GM23338 (cell line): ENCODE measurements at regions not wholly inside any gene's neighbourhood (a gene's known extent, or its start where the extent isn't known, plus 50 kb on each side); places are given as distances from the start of the nearest gene placed in this dataset.

Experiments used
- ATAC-seq: fragments of 200-7000 bp; cut with Tn5 transposase; 3 replicates; pipeline ENCODE4 v1.9.1; 2020
- DNase-seq: peaks from one replicate; pipeline ENCODE4 v3.0.0-alpha.2; 2015; ENCODE audit warnings: low spot score
- H2AFZ ChIP-seq: fragments of 200-600 bp; sonication (generic); 2 replicates; pipeline ENCODE4 v1.8.0; 2016; ENCODE audit warnings: antibody characterized with exemption, mild to moderate bottlenecking, moderate library complexity
- H3F3A ChIP-seq: fragments of 200-600 bp; sonication (generic); replicated peaks from 2 replicates; pipeline ENCODE4 v1.8.0; 2017; ENCODE audit warnings: antibody characterized with exemption, mixed run types, low read depth
- H3K27ac ChIP-seq: fragments of 200-600 bp; sonication (generic); 2 replicates; pipeline ENCODE4 v1.6.1; 2016; ENCODE audit warnings: low read depth
- H3K27me3 ChIP-seq: fragments of 200-600 bp; sonication (generic); 2 replicates; pipeline ENCODE4 v1.8.0; 2016; ENCODE audit warnings: mild to moderate bottlenecking, mixed run types, moderate library complexity; ENCODE audit not compliant: insufficient read depth
- H3K36me3 ChIP-seq: fragments of 200-600 bp; sonication (generic); 2 replicates; pipeline ENCODE4 v1.8.0; 2016; ENCODE audit warnings: mild to moderate bottlenecking; ENCODE audit not compliant: insufficient read depth
- H3K4me1 ChIP-seq: fragments of 200-600 bp; sonication (generic); 2 replicates; pipeline ENCODE4 v1.8.0; 2016; ENCODE audit warnings: mild to moderate bottlenecking, moderate library complexity; ENCODE audit not compliant: insufficient read depth
- H3K4me2 ChIP-seq: fragments of 200-600 bp; sonication (generic); 2 replicates; pipeline ENCODE4 v1.7.1; 2017; ENCODE audit warnings: mixed run types
- H3K4me3 ChIP-seq: fragments of 200-600 bp; sonication (generic); 2 replicates; pipeline ENCODE4 v1.6.1; 2016; ENCODE audit warnings: mixed run types
- H3K79me2 ChIP-seq: fragments of 200-600 bp; sonication (generic); replicated peaks from 2 replicates; pipeline ENCODE4 v1.8.0; 2017; ENCODE audit warnings: mild to moderate bottlenecking; ENCODE audit not compliant: insufficient read depth
- H3K9me2 ChIP-seq: fragments of 200-600 bp; sonication (generic); 2 replicates; pipeline ENCODE4 v1.8.0; 2017; ENCODE audit not compliant: insufficient read depth
- H4K20me1 ChIP-seq: fragments of 200-600 bp; sonication (generic); replicated peaks from 2 replicates; pipeline ENCODE4 v1.8.0; 2017; ENCODE audit warnings: mild to moderate bottlenecking; ENCODE audit not compliant: insufficient read depth
- H3K27ac Mint-ChIP-seq: 2 replicates; pipeline ENCODE4 v1.8.0; 2020; ENCODE audit warnings: inconsistent platforms, mild to moderate bottlenecking, moderate library complexity, mixed read lengths
- H3K27me3 Mint-ChIP-seq: 3 replicates; pipeline ENCODE4 v1.8.0; 2022; ENCODE audit warnings: low read depth, mild to moderate bottlenecking, moderate library complexity, mixed read lengths, inconsistent platforms; ENCODE audit not compliant: insufficient read depth, poor library complexity
- H3K36me3 Mint-ChIP-seq: 3 replicates; pipeline ENCODE4 v1.8.0; 2021; ENCODE audit warnings: low read depth, mild to moderate bottlenecking, inconsistent platforms, moderate library complexity, mixed read lengths
- H3K4me1 Mint-ChIP-seq: 3 replicates; pipeline ENCODE4 v1.8.0; 2020; ENCODE audit warnings: mild to moderate bottlenecking, inconsistent platforms, mixed read lengths
- H3K4me3 Mint-ChIP-seq: 3 replicates; pipeline ENCODE4 v1.8.0; 2021; ENCODE audit warnings: moderate library complexity, mild to moderate bottlenecking, inconsistent platforms, mixed read lengths
- H3K9me3 Mint-ChIP-seq: 3 replicates; pipeline ENCODE4 v1.8.0; 2020; ENCODE audit warnings: moderate library complexity, mild to moderate bottlenecking, inconsistent platforms, mixed read lengths
- CREB1 ChIP-seq: fragments of 250-450 bp; sonication (Bioruptor Pico); IDR thresholded peaks from 2 replicates; pipeline ENCODE4 v1.5.0; 2020; ENCODE audit warnings: low read depth, mild to moderate bottlenecking, moderate library complexity
- EZH2phosphoT487 ChIP-seq: fragments of 200-600 bp; sonication (generic); IDR thresholded peaks from one replicate; pipeline ENCODE4 v1.8.1; 2018; ENCODE audit warnings: antibody characterized with exemption; ENCODE audit not compliant: unreplicated experiment
- JUNB ChIP-seq: IDR thresholded peaks from one replicate; pipeline ENCODE4 v1.6.1; 2016; ENCODE audit warnings: antibody characterized with exemption; ENCODE audit not compliant: unreplicated experiment
- NANOG ChIP-seq: IDR thresholded peaks from 2 replicates; pipeline ENCODE4 v1.6.1; 2016; ENCODE audit warnings: antibody characterized with exemption, borderline replicate concordance
- POLR2AphosphoS5 ChIP-seq: IDR thresholded peaks from 2 replicates; pipeline ENCODE4 v1.6.1; 2016; ENCODE audit warnings: antibody characterized with exemption, low read depth
- STAT1 ChIP-seq: IDR thresholded peaks from one replicate; pipeline ENCODE4 v1.6.1; 2016; ENCODE audit warnings: antibody characterized with exemption; ENCODE audit not compliant: unreplicated experiment
- ZNF331 ChIP-seq: fragments of 250-450 bp; sonication (Bioruptor Pico); IDR thresholded peaks from 2 replicates; pipeline ENCODE4 v1.5.0; 2020; ENCODE audit warnings: low read depth, mild to moderate bottlenecking, moderate library complexity
- TF ChIP-seq, protein P1 (sequence below): IDR thresholded peaks from 2 replicates; pipeline ENCODE4 v1.6.1; 2016; ENCODE audit warnings: antibody characterized with exemption
- TF ChIP-seq, protein P2 (sequence below): IDR thresholded peaks from one replicate; pipeline ENCODE4 v1.6.1; 2018; ENCODE audit warnings: antibody characterized with exemption; ENCODE audit not compliant: unreplicated experiment
- TF ChIP-seq, protein P3 (sequence below), 2 experiments: fragments of 200-600 bp in 1 of 2; sonication (generic) in 1 of 2; conservative IDR thresholded peaks; 2 replicates each; pipeline versions ENCODE4 v1.5.1 to v1.6.1; 2016 to 2017; ENCODE audit warnings: antibody characterized with exemption in 2 of 2, low read depth in 2 of 2, mild to moderate bottlenecking in 2 of 2, moderate library complexity in 1 of 2
- TF ChIP-seq, protein P4 (sequence below): fragments of 250-450 bp; sonication (Bioruptor Pico); IDR thresholded peaks from 2 replicates; pipeline ENCODE4 v1.5.0; 2020; ENCODE audit warnings: mild to moderate bottlenecking, moderate library complexity

DNA sequence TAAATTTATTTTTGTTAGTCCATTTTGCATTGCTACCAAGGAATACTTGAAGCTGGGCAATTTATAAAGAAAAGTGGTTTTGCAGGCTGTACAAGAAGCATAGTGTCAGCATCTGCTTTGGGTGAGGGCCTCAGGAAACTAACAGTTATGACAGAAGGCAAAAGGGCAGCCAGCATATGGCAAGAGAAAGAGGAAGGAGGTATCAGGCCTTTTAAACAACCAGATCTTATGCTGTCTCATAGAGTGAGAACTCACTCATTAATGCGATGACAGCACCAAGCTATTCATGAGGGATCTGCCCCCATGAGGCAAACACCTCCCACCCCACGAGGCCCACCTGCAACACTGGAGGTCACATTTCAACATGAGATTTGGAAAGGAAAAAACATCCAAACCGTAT lies 898.4 kb downstream of the KCNT2 start:
- H3K4me2 ChIP-seq = no peak overlapping the region
- H3K27ac ChIP-seq = no peak overlapping the region
- H3K4me1 Mint-ChIP-seq = peaks cover 6% of the 10 kb centered on the region; the same call in 2 of the 3 replicates
- TF ChIP-seq, protein P1, sequence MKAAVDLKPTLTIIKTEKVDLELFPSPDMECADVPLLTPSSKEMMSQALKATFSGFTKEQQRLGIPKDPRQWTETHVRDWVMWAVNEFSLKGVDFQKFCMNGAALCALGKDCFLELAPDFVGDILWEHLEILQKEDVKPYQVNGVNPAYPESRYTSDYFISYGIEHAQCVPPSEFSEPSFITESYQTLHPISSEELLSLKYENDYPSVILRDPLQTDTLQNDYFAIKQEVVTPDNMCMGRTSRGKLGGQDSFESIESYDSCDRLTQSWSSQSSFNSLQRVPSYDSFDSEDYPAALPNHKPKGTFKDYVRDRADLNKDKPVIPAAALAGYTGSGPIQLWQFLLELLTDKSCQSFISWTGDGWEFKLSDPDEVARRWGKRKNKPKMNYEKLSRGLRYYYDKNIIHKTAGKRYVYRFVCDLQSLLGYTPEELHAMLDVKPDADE = no peak
- TF ChIP-seq EZH2phosphoT487 (no peak), POLR2AphosphoS5 (no peak), STAT1 (no peak), ZNF331 (CRISPR knock-in tag) (no peak), CREB1 (no peak), NANOG (no peak), JUNB (no peak)
- TF ChIP-seq, protein P2, sequence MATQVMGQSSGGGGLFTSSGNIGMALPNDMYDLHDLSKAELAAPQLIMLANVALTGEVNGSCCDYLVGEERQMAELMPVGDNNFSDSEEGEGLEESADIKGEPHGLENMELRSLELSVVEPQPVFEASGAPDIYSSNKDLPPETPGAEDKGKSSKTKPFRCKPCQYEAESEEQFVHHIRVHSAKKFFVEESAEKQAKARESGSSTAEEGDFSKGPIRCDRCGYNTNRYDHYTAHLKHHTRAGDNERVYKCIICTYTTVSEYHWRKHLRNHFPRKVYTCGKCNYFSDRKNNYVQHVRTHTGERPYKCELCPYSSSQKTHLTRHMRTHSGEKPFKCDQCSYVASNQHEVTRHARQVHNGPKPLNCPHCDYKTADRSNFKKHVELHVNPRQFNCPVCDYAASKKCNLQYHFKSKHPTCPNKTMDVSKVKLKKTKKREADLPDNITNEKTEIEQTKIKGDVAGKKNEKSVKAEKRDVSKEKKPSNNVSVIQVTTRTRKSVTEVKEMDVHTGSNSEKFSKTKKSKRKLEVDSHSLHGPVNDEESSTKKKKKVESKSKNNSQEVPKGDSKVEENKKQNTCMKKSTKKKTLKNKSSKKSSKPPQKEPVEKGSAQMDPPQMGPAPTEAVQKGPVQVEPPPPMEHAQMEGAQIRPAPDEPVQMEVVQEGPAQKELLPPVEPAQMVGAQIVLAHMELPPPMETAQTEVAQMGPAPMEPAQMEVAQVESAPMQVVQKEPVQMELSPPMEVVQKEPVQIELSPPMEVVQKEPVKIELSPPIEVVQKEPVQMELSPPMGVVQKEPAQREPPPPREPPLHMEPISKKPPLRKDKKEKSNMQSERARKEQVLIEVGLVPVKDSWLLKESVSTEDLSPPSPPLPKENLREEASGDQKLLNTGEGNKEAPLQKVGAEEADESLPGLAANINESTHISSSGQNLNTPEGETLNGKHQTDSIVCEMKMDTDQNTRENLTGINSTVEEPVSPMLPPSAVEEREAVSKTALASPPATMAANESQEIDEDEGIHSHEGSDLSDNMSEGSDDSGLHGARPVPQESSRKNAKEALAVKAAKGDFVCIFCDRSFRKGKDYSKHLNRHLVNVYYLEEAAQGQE = no peak
- TF ChIP-seq, protein P3, sequence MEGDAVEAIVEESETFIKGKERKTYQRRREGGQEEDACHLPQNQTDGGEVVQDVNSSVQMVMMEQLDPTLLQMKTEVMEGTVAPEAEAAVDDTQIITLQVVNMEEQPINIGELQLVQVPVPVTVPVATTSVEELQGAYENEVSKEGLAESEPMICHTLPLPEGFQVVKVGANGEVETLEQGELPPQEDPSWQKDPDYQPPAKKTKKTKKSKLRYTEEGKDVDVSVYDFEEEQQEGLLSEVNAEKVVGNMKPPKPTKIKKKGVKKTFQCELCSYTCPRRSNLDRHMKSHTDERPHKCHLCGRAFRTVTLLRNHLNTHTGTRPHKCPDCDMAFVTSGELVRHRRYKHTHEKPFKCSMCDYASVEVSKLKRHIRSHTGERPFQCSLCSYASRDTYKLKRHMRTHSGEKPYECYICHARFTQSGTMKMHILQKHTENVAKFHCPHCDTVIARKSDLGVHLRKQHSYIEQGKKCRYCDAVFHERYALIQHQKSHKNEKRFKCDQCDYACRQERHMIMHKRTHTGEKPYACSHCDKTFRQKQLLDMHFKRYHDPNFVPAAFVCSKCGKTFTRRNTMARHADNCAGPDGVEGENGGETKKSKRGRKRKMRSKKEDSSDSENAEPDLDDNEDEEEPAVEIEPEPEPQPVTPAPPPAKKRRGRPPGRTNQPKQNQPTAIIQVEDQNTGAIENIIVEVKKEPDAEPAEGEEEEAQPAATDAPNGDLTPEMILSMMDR (conservative IDR thresholded peaks at IDR 0.05; ENCODE audit: low read depth in 2 of 2) = no peak
- TF ChIP-seq, protein P4, sequence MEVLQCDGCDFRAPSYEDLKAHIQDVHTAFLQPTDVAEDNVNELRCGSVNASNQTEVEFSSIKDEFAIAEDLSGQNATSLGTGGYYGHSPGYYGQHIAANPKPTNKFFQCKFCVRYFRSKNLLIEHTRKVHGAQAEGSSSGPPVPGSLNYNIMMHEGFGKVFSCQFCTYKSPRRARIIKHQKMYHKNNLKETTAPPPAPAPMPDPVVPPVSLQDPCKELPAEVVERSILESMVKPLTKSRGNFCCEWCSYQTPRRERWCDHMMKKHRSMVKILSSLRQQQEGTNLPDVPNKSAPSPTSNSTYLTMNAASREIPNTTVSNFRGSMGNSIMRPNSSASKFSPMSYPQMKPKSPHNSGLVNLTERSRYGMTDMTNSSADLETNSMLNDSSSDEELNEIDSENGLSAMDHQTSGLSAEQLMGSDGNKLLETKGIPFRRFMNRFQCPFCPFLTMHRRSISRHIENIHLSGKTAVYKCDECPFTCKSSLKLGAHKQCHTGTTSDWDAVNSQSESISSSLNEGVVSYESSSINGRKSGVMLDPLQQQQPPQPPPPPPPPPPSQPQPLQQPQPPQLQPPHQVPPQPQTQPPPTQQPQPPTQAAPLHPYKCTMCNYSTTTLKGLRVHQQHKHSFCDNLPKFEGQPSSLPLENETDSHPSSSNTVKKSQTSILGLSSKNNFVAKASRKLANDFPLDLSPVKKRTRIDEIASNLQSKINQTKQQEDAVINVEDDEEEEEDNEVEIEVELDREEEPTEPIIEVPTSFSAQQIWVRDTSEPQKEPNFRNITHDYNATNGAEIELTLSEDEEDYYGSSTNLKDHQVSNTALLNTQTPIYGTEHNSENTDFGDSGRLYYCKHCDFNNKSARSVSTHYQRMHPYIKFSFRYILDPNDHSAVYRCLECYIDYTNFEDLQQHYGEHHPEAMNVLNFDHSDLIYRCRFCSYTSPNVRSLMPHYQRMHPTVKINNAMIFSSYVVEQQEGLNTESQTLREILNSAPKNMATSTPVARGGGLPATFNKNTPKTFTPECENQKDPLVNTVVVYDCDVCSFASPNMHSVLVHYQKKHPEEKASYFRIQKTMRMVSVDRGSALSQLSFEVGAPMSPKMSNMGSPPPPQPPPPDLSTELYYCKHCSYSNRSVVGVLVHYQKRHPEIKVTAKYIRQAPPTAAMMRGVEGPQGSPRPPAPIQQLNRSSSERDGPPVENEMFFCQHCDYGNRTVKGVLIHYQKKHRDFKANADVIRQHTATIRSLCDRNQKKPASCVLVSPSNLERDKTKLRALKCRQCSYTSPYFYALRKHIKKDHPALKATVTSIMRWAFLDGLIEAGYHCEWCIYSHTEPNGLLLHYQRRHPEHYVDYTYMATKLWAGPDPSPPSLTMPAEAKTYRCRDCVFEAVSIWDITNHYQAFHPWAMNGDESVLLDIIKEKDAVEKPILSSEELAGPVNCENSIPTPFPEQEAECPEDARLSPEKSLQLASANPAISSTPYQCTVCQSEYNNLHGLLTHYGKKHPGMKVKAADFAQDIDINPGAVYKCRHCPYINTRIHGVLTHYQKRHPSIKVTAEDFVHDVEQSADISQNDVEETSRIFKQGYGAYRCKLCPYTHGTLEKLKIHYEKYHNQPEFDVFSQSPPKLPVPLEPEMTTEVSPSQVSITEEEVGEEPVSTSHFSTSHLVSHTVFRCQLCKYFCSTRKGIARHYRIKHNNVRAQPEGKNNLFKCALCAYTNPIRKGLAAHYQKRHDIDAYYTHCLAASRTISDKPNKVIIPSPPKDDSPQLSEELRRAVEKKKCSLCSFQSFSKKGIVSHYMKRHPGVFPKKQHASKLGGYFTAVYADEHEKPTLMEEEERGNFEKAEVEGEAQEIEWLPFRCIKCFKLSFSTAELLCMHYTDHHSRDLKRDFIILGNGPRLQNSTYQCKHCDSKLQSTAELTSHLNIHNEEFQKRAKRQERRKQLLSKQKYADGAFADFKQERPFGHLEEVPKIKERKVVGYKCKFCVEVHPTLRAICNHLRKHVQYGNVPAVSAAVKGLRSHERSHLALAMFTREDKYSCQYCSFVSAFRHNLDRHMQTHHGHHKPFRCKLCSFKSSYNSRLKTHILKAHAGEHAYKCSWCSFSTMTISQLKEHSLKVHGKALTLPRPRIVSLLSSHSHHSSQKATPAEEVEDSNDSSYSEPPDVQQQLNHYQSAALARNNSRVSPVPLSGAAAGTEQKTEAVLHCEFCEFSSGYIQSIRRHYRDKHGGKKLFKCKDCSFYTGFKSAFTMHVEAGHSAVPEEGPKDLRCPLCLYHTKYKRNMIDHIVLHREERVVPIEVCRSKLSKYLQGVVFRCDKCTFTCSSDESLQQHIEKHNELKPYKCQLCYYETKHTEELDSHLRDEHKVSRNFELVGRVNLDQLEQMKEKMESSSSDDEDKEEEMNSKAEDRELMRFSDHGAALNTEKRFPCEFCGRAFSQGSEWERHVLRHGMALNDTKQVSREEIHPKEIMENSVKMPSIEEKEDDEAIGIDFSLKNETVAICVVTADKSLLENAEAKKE (CRISPR knock-in tag) = no peak
- no peaks in the 10 kb centered on the region for H3K79me2 ChIP-seq
- no peak for ATAC-seq
- DNase-seq = no peak
- no peaks in the 10 kb centered on the region for H4K20me1 ChIP-seq
- no peaks in the 10 kb centered on the region for H3K36me3 ChIP-seq
- H3F3A ChIP-seq = no peaks in the 10 kb centered on the region
- no peaks in the 10 kb centered on the region for H3K27me3 Mint-ChIP-seq
- no peak overlapping the region for H3K27ac Mint-ChIP-seq
- H3K4me3 Mint-ChIP-seq = no peak overlapping the region
- no peak overlapping the region for H3K4me3 ChIP-seq
- peaks cover 4% of the 10 kb centered on the region; the same call in 1 of the 2 replicates for H3K9me2 ChIP-seq
- H3K36me3 Mint-ChIP-seq = no peaks in the 10 kb centered on the region
- H2AFZ ChIP-seq = no peak overlapping the region
- H3K27me3 ChIP-seq = no peaks in the 10 kb centered on the region
- H3K9me3 Mint-ChIP-seq = no peaks in the 10 kb centered on the region
- H3K4me1 ChIP-seq = peaks cover 5% of the 10 kb centered on the region
